GM18505 (cell line): ENCODE measurements at regions not wholly inside any gene's neighbourhood (a gene's known extent, or its start where the extent isn't known, plus 50 kb on each side); places are given as distances from the start of the nearest gene placed in this dataset.

Experiments used
- ATAC-seq: cut with Tn5 transposase; IDR thresholded peaks from one replicate; pipeline ENCODE4 v1.9.1; 2021; ENCODE audit not compliant: unreplicated experiment
- POLR2A ChIP-seq: IDR thresholded peaks from 4 replicates; pipeline ENCODE4 v1.6.1; 2011; ENCODE audit warnings: borderline replicate concordance; ENCODE audit not compliant: insufficient read depth, insufficient read length; ENCODE audit errors: extremely low read depth

- no peak for ATAC-seq
- no peak for TF ChIP-seq POLR2A
Measured at GRCh38 chrX:15146515-15146914, 123.4 kb downstream of the ASB9 start.

DNA sequence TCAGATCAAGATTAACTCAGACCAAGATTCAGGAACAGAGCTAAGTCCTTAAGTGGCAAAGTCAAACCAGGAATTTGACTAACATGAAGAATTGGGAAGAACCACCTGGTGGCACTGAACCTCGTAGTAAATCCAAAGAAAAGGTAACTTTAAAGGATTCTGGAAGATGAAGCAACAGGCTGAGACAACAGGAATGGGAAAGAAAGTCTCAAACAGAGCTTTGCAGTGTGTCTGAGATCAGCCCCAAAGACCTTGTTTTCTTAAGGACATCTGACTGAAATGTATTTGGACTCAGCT, 126.1 kb downstream of the ASB9 start:
- TF ChIP-seq POLR2A: no peak
- no peak for ATAC-seq

GRCh38 chrX:15143050-15143824, 126.6 kb downstream of the ASB9 start:
- TF ChIP-seq POLR2A: no peak
- peak; percentile 70 for ATAC-seq

DNA sequence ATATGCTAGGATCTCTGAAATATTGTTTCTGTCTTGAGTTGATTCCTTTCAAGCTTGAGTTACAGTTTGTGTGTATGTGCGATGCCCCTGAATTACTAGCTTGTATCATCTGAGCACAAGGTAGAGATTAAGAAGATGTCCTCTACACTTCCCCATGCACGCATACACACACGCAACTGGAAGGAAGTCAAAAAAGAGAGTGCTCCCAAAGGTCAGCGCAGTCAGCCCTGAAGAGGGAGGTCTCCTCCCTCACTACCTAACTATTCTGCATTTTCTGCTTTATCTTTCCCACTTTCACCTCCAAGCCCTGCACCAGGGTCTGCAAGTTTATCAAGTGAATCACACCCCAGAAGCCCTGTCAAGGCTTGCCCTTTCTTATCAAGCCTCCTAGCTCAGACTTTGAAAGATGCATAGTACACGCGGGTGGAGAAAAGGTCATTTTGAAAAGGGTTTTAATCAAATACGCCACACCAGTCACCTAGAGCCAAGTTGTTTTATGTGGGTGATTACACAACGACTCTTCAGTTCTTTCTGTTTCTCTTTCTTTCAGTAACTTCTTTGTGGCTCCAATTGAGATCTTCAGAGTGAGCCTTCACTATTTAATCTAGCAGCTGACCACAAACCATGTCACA, 127.7 kb downstream of the ASB9 start:
- no peak for ATAC-seq
- no peak for TF ChIP-seq POLR2A

DNA sequence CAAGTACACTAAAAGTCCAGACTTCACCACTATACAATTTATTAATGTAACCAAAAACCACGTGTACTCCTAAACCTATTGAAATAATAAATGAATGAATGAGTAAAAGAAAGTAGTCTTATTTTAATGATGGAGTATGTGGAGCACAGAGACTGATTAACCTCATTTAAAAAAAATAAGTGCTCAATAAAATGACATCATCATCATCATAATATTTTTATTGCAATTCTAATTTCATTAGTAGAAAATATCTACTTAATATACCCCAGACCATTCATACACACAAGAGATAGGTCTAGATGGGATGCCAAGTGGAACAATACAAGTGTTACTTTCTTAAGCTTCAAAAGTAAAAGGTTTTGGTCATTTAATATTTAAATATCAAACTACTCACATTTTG, 133.1 kb downstream of the ASB9 start:
- ATAC-seq: no peak
- TF ChIP-seq POLR2A: no peak

- no peak for TF ChIP-seq POLR2A
- ATAC-seq: no peak
Measured at GRCh38 chrX:15129412-15129811, 140.5 kb downstream of the ASB9 start.

DNA sequence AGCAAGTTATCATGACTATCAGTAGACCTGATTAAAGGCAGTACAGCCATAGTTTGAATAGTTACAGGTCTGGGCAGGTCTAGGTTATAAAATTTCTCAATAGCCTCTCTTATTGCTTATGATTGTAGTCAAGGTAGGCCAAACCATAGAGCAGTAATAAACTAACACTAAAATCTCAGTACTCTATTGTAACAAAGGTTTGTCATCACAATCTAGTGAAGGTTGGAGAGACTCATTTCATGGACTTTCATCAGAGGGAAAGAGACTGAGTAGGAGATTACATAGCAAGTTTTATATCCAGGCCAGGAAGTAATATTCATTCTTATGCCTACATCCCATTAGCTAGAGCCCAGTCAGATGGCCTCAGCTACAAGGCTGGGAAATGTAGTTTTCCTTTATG, 141.0 kb downstream of the ASB9 start:
- no peak for ATAC-seq
- TF ChIP-seq POLR2A: no peak

- TF ChIP-seq POLR2A: no peak
- no peak for ATAC-seq
Measured at GRCh38 chrX:15127010-15127409, 142.9 kb downstream of the ASB9 start.

GRCh38 chrX:15116900-15117299, 153.0 kb downstream of the ASB9 start:
- TF ChIP-seq POLR2A: no peak

GRCh38 chrX:15114743-15115566, 154.9 kb downstream of the ASB9 start:
- no peak for ATAC-seq
- no peak for TF ChIP-seq POLR2A

More at GRCh38 chrX:15116900-15117299, 153.0 kb downstream of the ASB9 start:
- ATAC-seq: no peak

DNA sequence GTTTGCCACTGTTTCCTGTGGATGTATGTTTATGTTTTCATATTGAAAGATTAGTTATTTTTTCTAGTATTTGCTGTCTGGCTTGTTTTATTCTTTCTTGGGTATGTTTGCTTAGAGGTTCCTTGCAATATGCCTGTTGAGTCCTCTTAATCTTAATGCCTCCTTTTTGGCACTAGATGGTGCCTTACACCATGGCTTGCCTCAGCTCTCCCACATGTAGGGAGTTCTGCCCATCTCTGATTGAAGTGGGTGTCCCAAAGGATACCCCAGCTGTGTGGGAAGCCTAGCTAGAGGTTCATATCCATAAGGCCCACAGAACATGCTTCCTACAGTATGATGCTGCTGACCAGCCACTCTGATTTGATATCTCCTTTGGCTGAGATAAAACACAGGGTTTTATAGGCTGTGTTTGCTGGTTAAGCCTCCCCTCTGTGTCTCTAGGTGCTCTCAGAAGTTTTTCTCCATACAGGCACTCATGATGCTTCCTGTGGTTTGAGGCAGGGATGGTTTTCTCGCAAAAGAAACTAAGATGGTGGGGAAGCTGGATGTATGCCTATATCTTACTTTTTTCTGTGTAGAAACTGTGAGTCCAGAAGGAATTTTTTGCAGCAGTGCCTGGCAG, 162.4 kb downstream of the ASB9 start:
- ATAC-seq: no peak
- no peak for TF ChIP-seq POLR2A

GRCh38 chrX:15098505-15098904, 171.4 kb downstream of the ASB9 start:
- TF ChIP-seq POLR2A: no peak
- no peak for ATAC-seq

DNA sequence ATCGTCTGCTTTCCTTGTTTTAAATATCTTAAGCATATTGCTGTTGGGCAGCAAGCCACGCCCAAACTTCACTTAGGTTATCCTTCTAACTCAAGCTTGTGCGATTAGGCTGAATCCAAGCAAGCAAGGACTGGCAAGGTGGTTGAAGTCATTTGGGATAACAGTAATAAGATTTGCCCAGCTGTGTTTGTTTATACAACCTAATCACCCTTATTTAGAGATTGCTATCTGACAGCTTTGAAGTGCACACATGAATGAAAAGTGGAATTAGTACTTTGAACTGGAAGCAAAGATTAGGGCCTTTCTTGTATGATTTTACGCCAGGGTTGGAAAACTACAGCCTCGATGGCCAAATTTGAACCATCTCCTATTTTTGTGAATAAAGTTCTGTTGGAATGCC, 182.1 kb downstream of the ASB9 start:
- TF ChIP-seq POLR2A: no peak
- ATAC-seq: no peak
